Activated T-cell treated with anti-CD3 and anti-CD28 coated beads, Interleukin-2, amount 50 U/mL, for 72 hours (primary cell): ENCODE measurements at regions not wholly inside any gene's neighbourhood (a gene's known extent, or its start where the extent isn't known, plus 50 kb on each side); places are given as distances from the start of the nearest gene placed in this dataset.

ENCODE experiments used
- ATAC-seq, 2 donors: fragments of 150-1000 bp; cut with Tn5 transposase; replicated peaks in 1 of 2; 2 replicates each; pipeline ENCODE4 v1.10.0; 2021; ENCODE audit warnings: moderate library complexity in 2 of 2, mild to moderate bottlenecking in 1 of 2
- DNase-seq, 2 donors: peaks; one replicate each; pipeline ENCODE4 v3.0.0; 2021 to 2022; ENCODE audit warnings: mixed read lengths in 1 of 2
- H3K27ac Mint-ChIP-seq: one replicate; pipeline ENCODE4 v1.8.0; 2022; ENCODE audit warnings: mild to moderate bottlenecking, moderate library complexity, mixed read lengths
- H3K27me3 Mint-ChIP-seq: one replicate; pipeline ENCODE4 v1.8.0; 2022; ENCODE audit warnings: low read depth, mixed read lengths
- H3K36me3 Mint-ChIP-seq, 2 donors: one replicate each; pipeline ENCODE4 v1.8.0; 2022; ENCODE audit warnings: mixed read lengths in 2 of 2, mild to moderate bottlenecking in 1 of 2; ENCODE audit not compliant: insufficient read depth in 2 of 2
- H3K4me1 Mint-ChIP-seq: one replicate; pipeline ENCODE4 v1.8.0; 2022; ENCODE audit warnings: low read depth, mixed read lengths
- H3K4me3 Mint-ChIP-seq, 2 donors: one replicate each; pipeline ENCODE4 v1.8.0; 2022; ENCODE audit warnings: mild to moderate bottlenecking in 2 of 2, mixed read lengths in 2 of 2, moderate library complexity in 2 of 2
- H3K9me3 Mint-ChIP-seq, 2 donors: one replicate each; pipeline ENCODE4 v1.8.0; 2022; ENCODE audit warnings: mixed read lengths in 2 of 2

- no peaks in the 10 kb centered on the region for H3K9me3 Mint-ChIP-seq
- DNase-seq: no peak
- no peaks in the 10 kb centered on the region for H3K27me3 Mint-ChIP-seq
- peaks cover 73% of the 10 kb centered on the region for H3K4me1 Mint-ChIP-seq
- H3K36me3 Mint-ChIP-seq: peaks cover 0 to 7% of the 10 kb centered on the region in 2 donors
- H3K4me3 Mint-ChIP-seq: peak overlapping the region; percentile 81 to 86
- H3K27ac Mint-ChIP-seq: peak overlapping the region; percentile 96
- no peak for ATAC-seq
Observed at GRCh38 chr9:91160599-91161464, 200.9 kb downstream of the AUH start.

GRCh38 chr9:91161465-91162300 is 200.0 kb downstream of the AUH start:
- DNase-seq (no peak), ATAC-seq (no peak)
- Mint-ChIP-seq H3K27me3 (no peaks in the 10 kb centered on the region), H3K36me3 (peaks cover 0 to 3% of the 10 kb centered on the region in 2 donors), H3K9me3 (no peaks in the 10 kb centered on the region), H3K4me3 (peak overlapping the region; percentile 81 to 86), H3K4me1 (peaks cover 64% of the 10 kb centered on the region), H3K27ac (peak overlapping the region; percentile 96)

- Mint-ChIP-seq H3K9me3 (no peaks in the 10 kb centered on the region), H3K36me3 (no peaks in the 10 kb centered on the region), H3K27me3 (no peaks in the 10 kb centered on the region), H3K4me3 (peak overlapping the region; percentile 81 to 86), H3K27ac (peak overlapping the region; percentile 96), H3K4me1 (peaks cover 62% of the 10 kb centered on the region)
- DNase-seq: peak; percentile 61 to 69
- ATAC-seq: peak; percentile 31 to 54
Observed at GRCh38 chr9:91162311-91162710, 199.4 kb downstream of the AUH start.

- no peaks in the 10 kb centered on the region for H3K9me3 Mint-ChIP-seq
- no peaks in the 10 kb centered on the region for H3K27me3 Mint-ChIP-seq
- H3K36me3 Mint-ChIP-seq: no peaks in the 10 kb centered on the region
- ATAC-seq (peak; percentile 46 to 51), DNase-seq (peak; percentile 81 to 88)
- H3K4me3 Mint-ChIP-seq: peak overlapping the region; percentile 81 to 86
- peaks cover 59% of the 10 kb centered on the region for H3K4me1 Mint-ChIP-seq
- H3K27ac Mint-ChIP-seq: peak overlapping the region; percentile 96
Observed at GRCh38 chr9:91162784-91163443, 198.8 kb downstream of the AUH start.

GRCh38 chr9:91163444-91163772 is 198.3 kb downstream of the AUH start:
- ATAC-seq: no peak
- Mint-ChIP-seq H3K27ac (peak overlapping the region; percentile 87), H3K4me1 (peaks cover 59% of the 10 kb centered on the region), H3K27me3 (no peaks in the 10 kb centered on the region), H3K9me3 (no peaks in the 10 kb centered on the region), H3K36me3 (no peaks in the 10 kb centered on the region), H3K4me3 (peak overlapping the region; percentile 81 to 86)
- no peak for DNase-seq

GRCh38 chr9:91163773-91164471 is 197.8 kb downstream of the AUH start:
- H3K27me3 Mint-ChIP-seq: no peaks in the 10 kb centered on the region
- H3K36me3 Mint-ChIP-seq: no peaks in the 10 kb centered on the region
- ATAC-seq (peak; percentile 54 to 60), DNase-seq (peak; percentile 69 to 78)
- peaks cover 59% of the 10 kb centered on the region for H3K4me1 Mint-ChIP-seq
- no peaks in the 10 kb centered on the region for H3K9me3 Mint-ChIP-seq
- H3K27ac Mint-ChIP-seq: peak overlapping the region; percentile 87
- H3K4me3 Mint-ChIP-seq: peak overlapping the region; percentile 81 to 86
